Tibial nerve (tissue), 4 donors: ENCODE measurements at regions not wholly inside any gene's neighbourhood (a gene's known extent, or its start where the extent isn't known, plus 50 kb on each side); places are given as distances from the start of the nearest gene placed in this dataset.

Experiments
- CTCF ChIP-seq, 5 experiments: fragments of 200-600 bp in 3 of 5; fragments of 450-650 bp in 2 of 5; sonication (generic) in 3 of 5; IDR thresholded peaks; one replicate each; pipeline ENCODE4 v1.5.1; 2016 to 2019; ENCODE audit warnings: antibody characterized with exemption in 5 of 5, mild to moderate bottlenecking in 3 of 5, moderate library complexity in 2 of 5
- EP300 ChIP-seq, 2 donors: sonication (generic); formaldehyde crosslinking; IDR thresholded peaks; one replicate each; pipeline ENCODE4 v1.6.1; 2017; ENCODE audit warnings: antibody characterized with exemption in 2 of 2, mild to moderate bottlenecking in 1 of 2
- POLR2A ChIP-seq, 2 donors: fragments of 450-650 bp; IDR thresholded peaks; one replicate each; pipeline ENCODE4 v1.6.1; 2017; ENCODE audit warnings: antibody characterized with exemption in 2 of 2, mild to moderate bottlenecking in 2 of 2, moderate library complexity in 2 of 2

GRCh38 chr17:62902531-62903220 lies 63.4 kb upstream of the TANC2 start:
- TF ChIP-seq CTCF (IDR thresholded peaks at IDR 0.05) (no peak), POLR2A (IDR thresholded peaks at IDR 0.05) (no peak), EP300 (IDR thresholded peaks at IDR 0.05) (no peak)
